HEK293 (cell line): ENCODE measurements at regions not wholly inside any gene's neighbourhood (a gene's known extent, or its start where the extent isn't known, plus 50 kb on each side); places are given as distances from the start of the nearest gene placed in this dataset.

Experiments
- CTCF ChIA-PET: fragments of 350-600 bp; formaldehyde crosslinking; extraction: SDS; loops from one replicate; lab custom pipeline; 2021; ENCODE audit warnings: antibody characterized with exemption; lab: Yijun Ruan, JAX
- POLR2A ChIA-PET: fragments of 300-600 bp; formaldehyde crosslinking; extraction: SDS; loops from one replicate; lab custom pipeline; 2020; ENCODE audit warnings: antibody characterized with exemption, inconsistent platforms; lab: Yijun Ruan, JAX
- H3K27ac ChIP-seq: fragments of 200-500 bp; sonication (Bioruptor generic); 2 replicates; pipeline ENCODE4 v1.5.1; 2014; ENCODE audit warnings: low read depth, low read length, control low read depth, inconsistent platforms; ENCODE audit errors: extremely low read depth
- H3K36me3 ChIP-seq, 2 experiments: fragments of 200-500 bp in 1 of 2; sonication (Bioruptor generic) in 1 of 2; 1 replicate in 1 of 2; 2 replicates in 1 of 2; pipeline ENCODE4 v1.5.1; 2014 to 2017; ENCODE audit warnings: inconsistent platforms in 2 of 2, low read length in 2 of 2; ENCODE audit not compliant: control insufficient read depth in 2 of 2, insufficient read depth in 1 of 2
- H3K4me1 ChIP-seq: fragments of 200-500 bp; sonication (Bioruptor generic); 2 replicates; pipeline ENCODE4 v1.5.1; 2014; ENCODE audit warnings: mild to moderate bottlenecking, low read length, inconsistent platforms; ENCODE audit not compliant: control insufficient read depth, insufficient read depth
- H3K4me3 ChIP-seq: 2 replicates; pipeline ENCODE4 v1.5.1; 2011; ENCODE audit warnings: low read depth, mild to moderate bottlenecking, control low read depth, low read length, moderate library complexity
- H3K9me3 ChIP-seq: fragments of 200-500 bp; sonication (Bioruptor generic); 2 replicates; pipeline ENCODE4 v1.5.1; 2014; ENCODE audit warnings: low read depth, low read length, inconsistent platforms; ENCODE audit not compliant: control insufficient read depth, insufficient read depth
- GLI4 ChIP-seq: fragments of 450-650 bp; formaldehyde crosslinking; IDR thresholded peaks from 2 replicates; pipeline ENCODE4 v1.5.1; 2016; ENCODE audit warnings: missing biosample characterization, missing genetic modification characterization
- KLF17 ChIP-seq: fragments of 450-650 bp; formaldehyde crosslinking; IDR thresholded peaks from 2 replicates; pipeline ENCODE4 v1.5.1; 2016; ENCODE audit warnings: missing biosample characterization, missing genetic modification characterization
- OSR2 ChIP-seq: fragments of 450-650 bp; formaldehyde crosslinking; IDR thresholded peaks from 2 replicates; pipeline ENCODE4 v1.5.1; 2016; ENCODE audit warnings: missing biosample characterization, missing genetic modification characterization
- ZFHX2 ChIP-seq: fragments of 450-650 bp; formaldehyde crosslinking; conservative IDR thresholded peaks from 2 replicates; pipeline ENCODE4 v1.5.1; 2016; ENCODE audit warnings: missing biosample characterization, missing genetic modification characterization
- ZNF140 ChIP-seq: fragments of 450-650 bp; formaldehyde crosslinking; IDR thresholded peaks from 2 replicates; pipeline ENCODE4 v1.5.1; 2016; ENCODE audit warnings: missing biosample characterization, missing genetic modification characterization
- ZNF23 ChIP-seq: fragments of 450-650 bp; formaldehyde crosslinking; IDR thresholded peaks from 2 replicates; pipeline ENCODE4 v1.5.1; 2016; ENCODE audit warnings: missing biosample characterization, missing genetic modification characterization, borderline replicate concordance
- ZNF362 ChIP-seq: fragments of 450-650 bp; formaldehyde crosslinking; IDR thresholded peaks from 2 replicates; pipeline ENCODE4 v1.5.1; 2016; ENCODE audit warnings: missing biosample characterization, missing genetic modification characterization
- ZNF404 ChIP-seq: fragments of 450-650 bp; formaldehyde crosslinking; IDR thresholded peaks from 2 replicates; pipeline ENCODE4 v1.5.1; 2017; ENCODE audit warnings: missing biosample characterization, missing genetic modification characterization
- ZNF416 ChIP-seq: fragments of 450-650 bp; formaldehyde crosslinking; IDR thresholded peaks from 2 replicates; pipeline ENCODE4 v1.5.1; 2016; ENCODE audit warnings: missing biosample characterization, missing genetic modification characterization
- ZNF423 ChIP-seq: fragments of 450-650 bp; formaldehyde crosslinking; IDR thresholded peaks from 2 replicates; pipeline ENCODE4 v1.5.1; 2016; ENCODE audit warnings: missing biosample characterization, missing genetic modification characterization
- ZNF513 ChIP-seq: fragments of 450-650 bp; IDR thresholded peaks from 2 replicates; pipeline ENCODE4 v1.5.1; 2018; ENCODE audit warnings: missing biosample characterization, missing genetic modification characterization
- ZNF530 ChIP-seq: fragments of 450-650 bp; formaldehyde crosslinking; IDR thresholded peaks from 2 replicates; pipeline ENCODE4 v1.5.1; 2016; ENCODE audit warnings: low read depth, missing biosample characterization, missing genetic modification characterization
- ZNF544 ChIP-seq: fragments of 450-650 bp; formaldehyde crosslinking; IDR thresholded peaks from 2 replicates; pipeline ENCODE4 v1.5.0; 2017; ENCODE audit warnings: missing biosample characterization, missing genetic modification characterization
- ZNF596 ChIP-seq: fragments of 450-650 bp; IDR thresholded peaks from 2 replicates; pipeline ENCODE4 v1.5.0; 2018; ENCODE audit warnings: missing biosample characterization, mild to moderate bottlenecking, missing genetic modification characterization, moderate library complexity
- ZNF600 ChIP-seq: fragments of 450-650 bp; formaldehyde crosslinking; IDR thresholded peaks from 2 replicates; pipeline ENCODE4 v1.5.1; 2016; ENCODE audit warnings: missing biosample characterization, missing genetic modification characterization
- ZNF621 ChIP-seq: fragments of 450-650 bp; formaldehyde crosslinking; IDR thresholded peaks from 2 replicates; pipeline ENCODE4 v1.5.1; 2017; ENCODE audit warnings: missing biosample characterization, missing genetic modification characterization
- ZNF626 ChIP-seq: fragments of 450-650 bp; sonication (Bioruptor Pico); formaldehyde crosslinking; IDR thresholded peaks from 2 replicates; pipeline ENCODE4 v1.5.1; 2018; ENCODE audit warnings: missing biosample characterization, missing genetic modification characterization, inconsistent platforms
- ZNF660 ChIP-seq: fragments of 450-650 bp; IDR thresholded peaks from 2 replicates; pipeline ENCODE4 v1.5.1; 2018; ENCODE audit warnings: missing biosample characterization, mild to moderate bottlenecking, missing genetic modification characterization
- ZSCAN16 ChIP-seq: fragments of 450-650 bp; formaldehyde crosslinking; IDR thresholded peaks from 2 replicates; pipeline ENCODE4 v1.5.1; 2016; ENCODE audit warnings: missing biosample characterization, missing genetic modification characterization
- ZSCAN4 ChIP-seq: fragments of 450-650 bp; formaldehyde crosslinking; IDR thresholded peaks from 2 replicates; pipeline ENCODE4 v1.5.1; 2017; ENCODE audit warnings: missing biosample characterization, missing genetic modification characterization

GRCh38 chr2:126828051-126828450, 70.6 kb upstream of the TEX51 start:
- H3K4me1 ChIP-seq: no peaks in the 10 kb centered on the region
- H3K9me3 ChIP-seq: no peaks in the 10 kb centered on the region
- no peak overlapping the region for H3K4me3 ChIP-seq
- ChIA-PET POLR2A (no interaction called here), CTCF (interaction anchor here (0.6 kb wide), 1 partner anchor 119 kb away, joined by 3 read pairs; no protein-coding TSS in a partner anchor)
- no peaks in the 10 kb centered on the region for H3K36me3 ChIP-seq
- no peak overlapping the region for H3K27ac ChIP-seq
- TF ChIP-seq ZNF416 (tag by site-specific recombination): no peak
- no peak for TF ChIP-seq ZNF23 (tag by site-specific recombination)
- TF ChIP-seq OSR2 (tag by site-specific recombination): no peak
- TF ChIP-seq ZNF544 (tag by site-specific recombination): no peak
- TF ChIP-seq ZNF596: no peak
- TF ChIP-seq ZNF621 (tag by site-specific recombination): no peak
- TF ChIP-seq ZNF140 (tag by site-specific recombination): no peak
- no peak for TF ChIP-seq ZNF530
- no peak for TF ChIP-seq ZSCAN4
- TF ChIP-seq ZSCAN16 (tag by site-specific recombination): no peak
- TF ChIP-seq ZNF423 (tag by site-specific recombination): no peak
- TF ChIP-seq ZFHX2 (tag by site-specific recombination): no peak
- TF ChIP-seq ZNF362 (tag by site-specific recombination): no peak

GRCh38 chr2:126828491-126828890, 70.2 kb upstream of the TEX51 start:
- Histone ChIP-seq H3K36me3 (no peaks in the 10 kb centered on the region), H3K4me1 (no peaks in the 10 kb centered on the region), H3K9me3 (no peaks in the 10 kb centered on the region)
- TF ChIP-seq GLI4 (tag by site-specific recombination) (no peak), ZNF660 (tag by site-specific recombination) (no peak), KLF17 (no peak), ZNF513 (no peak), ZNF600 (tag by site-specific recombination) (no peak), ZNF626 (tag by site-specific recombination) (no peak), ZNF404 (tag by site-specific recombination) (no peak)
- TF ChIP-seq, all 188 proteins: peak for 0
- no peak overlapping the region for H3K27ac ChIP-seq
- H3K4me3 ChIP-seq: no peak overlapping the region
- ChIA-PET CTCF (interaction anchor here (0.6 kb wide), 1 partner anchor 119 kb away, joined by 3 read pairs; no protein-coding TSS in a partner anchor), POLR2A (no interaction called here)
